IMR-90 (cell line): ENCODE measurements at regions not wholly inside any gene's neighbourhood (a gene's known extent, or its start where the extent isn't known, plus 50 kb on each side); places are given as distances from the start of the nearest gene placed in this dataset.
"Not testable (repeated sequence)": the region's sequence is repeated elsewhere in the genome, so short reads cannot be mapped to it uniquely, and the experiment has no call there.

ENCODE experiments used
- ATAC-seq: fragments of 200-7000 bp; cut with Tn5 transposase; 2 replicates; pipeline ENCODE4 v1.9.1; 2020; ENCODE audit warnings: low read depth, mild to moderate bottlenecking, moderate library complexity
- BruUV-seq: library from RNA; stranded (reverse); fragments of 400-500 nt; replicated peaks from 2 replicates; lab custom pipeline; 2021; lab: Mats Ljungman, UMichigan
- CTCF ChIA-PET: fragments of 300-600 bp; formaldehyde crosslinking; extraction: SDS; loops from one replicate; lab custom pipeline; 2021; ENCODE audit warnings: antibody characterized with exemption; lab: Yijun Ruan, JAX
- POLR2A ChIA-PET: fragments of 300-600 bp; sonication (Branson Sonifier 250); formaldehyde crosslinking; loops from one replicate; lab custom pipeline; 2022; ENCODE audit warnings: antibody characterized with exemption; ENCODE audit not compliant: unreplicated experiment; lab: Charles Lee
- DNase-seq: peaks from one replicate; pipeline ENCODE4 v3.0.0; 2013
- H2AFZ ChIP-seq: replicated peaks from 2 replicates; pipeline ENCODE3; 2013; ENCODE audit warnings: low read length, mild to moderate bottlenecking; ENCODE audit not compliant: poor library complexity
- H2AK5ac ChIP-seq: 2 replicates; pipeline ENCODE4 v1.6.1; 2013; ENCODE audit warnings: low read depth, low read length, inconsistent platforms
- H2AK9ac ChIP-seq: replicated peaks from 2 replicates; pipeline ENCODE3; 2013; ENCODE audit warnings: mild to moderate bottlenecking, low read depth, low read length, moderate library complexity; ENCODE audit not compliant: poor library complexity
- H2BK120ac ChIP-seq: 2 replicates; pipeline ENCODE4 v1.6.1; 2013; ENCODE audit warnings: low read depth, low read length, inconsistent platforms
- H2BK15ac ChIP-seq: 3 replicates; pipeline ENCODE4 v1.6.1; 2013; ENCODE audit warnings: low read depth, low read length, inconsistent platforms
- H2BK20ac ChIP-seq: 2 replicates; pipeline ENCODE4 v1.6.1; 2013; ENCODE audit warnings: low read depth, mild to moderate bottlenecking, inconsistent platforms, low read length, moderate library complexity
- H2BK5ac ChIP-seq: 2 replicates; pipeline ENCODE4 v1.6.1; 2013; ENCODE audit warnings: mild to moderate bottlenecking, low read depth, low read length, inconsistent platforms; ENCODE audit not compliant: poor library complexity, severe bottlenecking
- H3K14ac ChIP-seq: replicated peaks from 2 replicates; pipeline ENCODE4 v1.6.1; 2013; ENCODE audit warnings: low read depth, low read length, inconsistent platforms
- H3K18ac ChIP-seq: 2 replicates; pipeline ENCODE4 v1.6.1; 2013; ENCODE audit warnings: low read depth, low read length, control low read depth
- H3K23ac ChIP-seq: 2 replicates; pipeline ENCODE4 v1.6.1; 2013; ENCODE audit warnings: low read depth, low read length, inconsistent platforms
- H3K27ac ChIP-seq: 2 replicates; pipeline ENCODE4 v1.5.1; 2013; ENCODE audit warnings: mild to moderate bottlenecking, control low read depth, low read length; ENCODE audit not compliant: insufficient read depth
- H3K27me3 ChIP-seq: 2 replicates; pipeline ENCODE4 v1.6.1; 2013; ENCODE audit warnings: low read length; ENCODE audit not compliant: control insufficient read depth, insufficient read depth
- H3K36me3 ChIP-seq: 2 replicates; pipeline ENCODE4 v1.6.1; 2013; ENCODE audit warnings: low read length, mixed read lengths; ENCODE audit not compliant: control insufficient read depth, insufficient read depth
- H3K4ac ChIP-seq: 2 replicates; pipeline ENCODE4 v1.6.1; 2013; ENCODE audit warnings: low read depth, low read length, inconsistent platforms
- H3K4me1 ChIP-seq: 2 replicates; pipeline ENCODE4 v1.6.1; 2013; ENCODE audit warnings: low read length, mixed read lengths; ENCODE audit not compliant: control insufficient read depth, insufficient read depth
- H3K4me2 ChIP-seq: 2 replicates; pipeline ENCODE4 v1.6.1; 2013; ENCODE audit warnings: low read depth, mild to moderate bottlenecking, control low read depth, low read length, moderate library complexity
- H3K4me3 ChIP-seq: 2 replicates; pipeline ENCODE4 v1.5.1; 2013; ENCODE audit warnings: low read depth, mild to moderate bottlenecking, control low read depth, low read length, moderate library complexity; ENCODE audit not compliant: insufficient read depth
- H3K56ac ChIP-seq: 2 replicates; pipeline ENCODE4 v1.6.1; 2013; ENCODE audit warnings: low read length, inconsistent platforms; ENCODE audit not compliant: insufficient read depth; ENCODE audit errors: extremely low read depth
- H3K79me1 ChIP-seq, 2 experiments: 2 replicates each; pipeline ENCODE4 v1.6.1; 2013; ENCODE audit warnings: low read length in 2 of 2, inconsistent platforms in 1 of 2, low read depth in 1 of 2
- H3K9ac ChIP-seq: 2 replicates; pipeline ENCODE4 v1.6.1; 2013; ENCODE audit warnings: low read depth, low read length, control low read depth
- H3K9me1 ChIP-seq: 2 replicates; pipeline ENCODE4 v1.6.1; 2013; ENCODE audit warnings: low read length, inconsistent platforms; ENCODE audit not compliant: insufficient read depth
- H3K9me3 ChIP-seq: 2 replicates; pipeline ENCODE4 v1.6.1; 2013; ENCODE audit warnings: low read length; ENCODE audit not compliant: control insufficient read depth, insufficient read depth
- H4K20me1 ChIP-seq: 2 replicates; pipeline ENCODE4 v1.6.1; 2013; ENCODE audit warnings: low read length, inconsistent platforms; ENCODE audit not compliant: insufficient read depth
- H4K5ac ChIP-seq: 2 replicates; pipeline ENCODE4 v1.6.1; 2013; ENCODE audit warnings: mild to moderate bottlenecking, low read depth, low read length, control low read depth
- H4K8ac ChIP-seq, 2 experiments: 2 replicates each; pipeline ENCODE4 v1.6.1; 2013; ENCODE audit warnings: low read depth in 2 of 2, low read length in 2 of 2, control low read depth in 1 of 2, inconsistent platforms in 1 of 2
- H4K91ac ChIP-seq: 2 replicates; pipeline ENCODE4 v1.6.1; 2013; ENCODE audit warnings: low read depth, low read length, inconsistent platforms; ENCODE audit not compliant: insufficient read depth
- WGBS, 2 experiments: methylation state at CpG; one replicate each; pipeline versions ENCODE4 v1.1.5 to v1.1.7; 2013; ENCODE audit warnings: missing lambda C conversion rate in 2 of 2; ENCODE audit not compliant: insufficient read length in 1 of 2; ENCODE audit errors: extremely low coverage in 2 of 2; 5-methylcytosine and 5-hydroxymethylcytosine counted together
- dilution Hi-C: fragments of 300-500 bp; cut with HindIII; formaldehyde crosslinking; loops from one replicate; pipeline ENCODE4 v1.14.3; 2018; ENCODE audit warnings: low sequenced_read_pairs; ENCODE audit not compliant: unreplicated experiment
- in situ Hi-C: fragments of 300-500 bp; cut with MboI; formaldehyde crosslinking; loops from 3 replicates; pipeline ENCODE4 v1.14.3; 2019; ENCODE audit warnings: low sequenced_read_pairs, inconsistent platforms, mixed read lengths
- intact Hi-C: fragments of 100-400 bp; cut with micrococcal nuclease; formaldehyde crosslinking; loops from 2 replicates; pipeline ENCODE4 v1.10.0; 2022

DNA sequence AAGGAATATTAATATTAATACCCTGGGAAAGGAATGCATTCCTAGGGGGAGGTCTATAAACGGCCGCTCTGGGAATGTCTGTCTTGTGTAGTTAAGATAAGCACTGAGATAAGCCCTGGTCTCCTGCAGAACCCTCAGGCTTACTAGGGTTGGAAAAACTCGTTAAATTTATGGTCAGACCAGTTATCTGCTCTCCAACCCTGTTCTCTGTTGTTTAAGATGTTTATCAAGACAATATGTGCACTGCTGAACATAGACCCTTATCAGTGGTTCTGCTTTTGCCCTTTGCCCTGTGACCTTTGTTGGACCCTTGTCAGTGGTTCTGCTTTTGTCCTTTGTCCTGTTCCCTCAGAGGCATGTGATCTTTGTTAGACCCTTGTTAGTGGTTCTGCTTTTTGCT lies 1276.7 kb upstream of the ALCAM start:
- CTCF ChIA-PET, BruUV-seq, H2BK120ac ChIP-seq: not testable (repeated sequence)

More for the DNA sequence above, 1276.7 kb upstream of the ALCAM start:
- H4K8ac ChIP-seq, H3K79me1 ChIP-seq, H3K27ac ChIP-seq, H2BK15ac ChIP-seq, H3K14ac ChIP-seq, H3K56ac ChIP-seq, H3K9me3 ChIP-seq, H3K23ac ChIP-seq, in situ Hi-C loops, H3K9me1 ChIP-seq, H3K27me3 ChIP-seq, H2BK20ac ChIP-seq, H2AK9ac ChIP-seq, dilution Hi-C loops, H3K4me1 ChIP-seq, H3K36me3 ChIP-seq, ATAC-seq, H3K9ac ChIP-seq, H3K4me2 ChIP-seq, H2BK5ac ChIP-seq, H4K20me1 ChIP-seq, DNase-seq, H3K4me3 ChIP-seq, H2AK5ac ChIP-seq, H2AFZ ChIP-seq, H3K4ac ChIP-seq, H3K18ac ChIP-seq, POLR2A ChIA-PET, intact Hi-C loops, H4K91ac ChIP-seq, H4K5ac ChIP-seq: not testable (repeated sequence)
- no CpG with 5 or more reads among the region's 3 CpGs for whole genome bisulfite sequencing, 2 experiments
